NK-92 (cell line): ENCODE measurements at regions not wholly inside any gene's neighbourhood (a gene's known extent, or its start where the extent isn't known, plus 50 kb on each side); places are given as distances from the start of the nearest gene placed in this dataset.

Experiments used
- DNase-seq: peaks from one replicate; lab custom pipeline; 2025; ENCODE audit not compliant: unreplicated experiment; lab: John Stamatoyannopoulos, UW

- no peak for DNase-seq
These were observed 62.7 kb upstream of the FTH1 start for GRCh38 chr11:62030071-62030684.

- no peak for DNase-seq
These were observed 59.4 kb upstream of the FTH1 start for GRCh38 chr11:62026739-62027370.

- DNase-seq, result peak; percentile 44
These were observed 58.2 kb upstream of the FTH1 start for GRCh38 chr11:62025487-62026105.

- DNase-seq, result no peak
These were observed 57.6 kb upstream of the FTH1 start for GRCh38 chr11:62024936-62025486.

GRCh38 chr11:62022211-62022610, 54.8 kb upstream of the FTH1 start:
- DNase-seq, result no peak

- no peak for DNase-seq
These were observed 53.2 kb upstream of the FTH1 start for GRCh38 chr11:62020661-62021060.

- DNase-seq, result no peak
These were observed 51.7 kb upstream of the FTH1 start for GRCh38 chr11:62018981-62019664.

GRCh38 chr11:62017878-62018655, 50.6 kb upstream of the FTH1 start:
- no peak for DNase-seq
